ENCODE measurements at regions not wholly inside any gene's neighbourhood (a gene's known extent, or its start where the extent isn't known, plus 50 kb on each side); places are given as distances from the start of the nearest gene placed in this dataset.

DNA sequence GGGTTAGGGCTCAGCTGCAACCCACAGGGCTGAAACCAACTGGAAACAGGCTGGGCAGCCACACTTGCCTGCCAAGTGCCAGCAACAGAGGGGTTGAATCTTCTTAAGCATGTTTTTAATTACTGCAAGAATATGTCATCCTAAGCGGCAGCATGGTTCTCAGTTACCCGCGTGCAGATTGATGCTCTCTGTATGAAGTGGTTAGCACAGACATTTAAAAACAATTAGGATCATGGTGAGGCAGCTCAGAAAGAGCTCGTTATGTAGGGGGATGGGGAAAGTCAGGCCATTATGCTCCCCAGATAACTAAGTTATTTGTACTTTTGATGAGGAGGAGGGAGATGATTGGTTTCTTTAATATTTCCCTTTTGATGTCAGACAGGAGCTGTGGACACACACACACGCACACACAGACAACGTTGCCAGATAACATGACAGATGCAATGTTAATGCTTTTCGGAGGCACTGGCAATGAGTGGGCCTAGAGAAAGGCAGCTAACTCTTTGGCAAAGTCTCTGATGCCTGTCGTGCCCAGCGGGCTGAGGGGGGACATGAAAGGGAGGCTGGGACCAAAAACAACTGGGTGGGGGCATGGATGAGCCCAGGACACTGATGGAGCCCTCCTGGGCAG is 389.7 kb downstream of the NXPE2 start:
- H3K27ac ChIP-seq (ENCODE audit: low read depth, low read length) = no peak overlapping the region
- H3K36me3 ChIP-seq (ENCODE audit: low read length) = no peaks in the 10 kb centered on the region
- H3K27me3 ChIP-seq (ENCODE audit: low read length) = no peaks in the 10 kb centered on the region
- H3F3A ChIP-seq (ENCODE audit: insufficient read depth) = no peaks in the 10 kb centered on the region
- no peak overlapping the region for H2AFZ ChIP-seq (ENCODE audit: low read depth, low read length, severe bottlenecking)
- no peaks in the 10 kb centered on the region for H4K20me1 ChIP-seq (ENCODE audit: low read depth, low read length)
- no peaks in the 10 kb centered on the region for H3K9me2 ChIP-seq (replicated peaks; ENCODE audit: insufficient read depth, low read length)
- no peaks in the 10 kb centered on the region for H3K9me3 ChIP-seq (ENCODE audit: insufficient read depth, low read length)
- H3K9ac ChIP-seq (ENCODE audit: low read length) = no peak overlapping the region
- H3K79me2 ChIP-seq (ENCODE audit: insufficient read depth, low read length) = no peaks in the 10 kb centered on the region
- no peak overlapping the region for H3K4me3 ChIP-seq (ENCODE audit: insufficient read depth, low read length, poor library complexity, severe bottlenecking)
- no peak overlapping the region for H3K4me2 ChIP-seq (ENCODE audit: low read depth, low read length, poor library complexity, severe bottlenecking)
- no peak for TF ChIP-seq EZH2phosphoT487 (conservative IDR thresholded peaks at IDR 0.05; ENCODE audit: low read length)
- TF ChIP-seq, protein P1, sequence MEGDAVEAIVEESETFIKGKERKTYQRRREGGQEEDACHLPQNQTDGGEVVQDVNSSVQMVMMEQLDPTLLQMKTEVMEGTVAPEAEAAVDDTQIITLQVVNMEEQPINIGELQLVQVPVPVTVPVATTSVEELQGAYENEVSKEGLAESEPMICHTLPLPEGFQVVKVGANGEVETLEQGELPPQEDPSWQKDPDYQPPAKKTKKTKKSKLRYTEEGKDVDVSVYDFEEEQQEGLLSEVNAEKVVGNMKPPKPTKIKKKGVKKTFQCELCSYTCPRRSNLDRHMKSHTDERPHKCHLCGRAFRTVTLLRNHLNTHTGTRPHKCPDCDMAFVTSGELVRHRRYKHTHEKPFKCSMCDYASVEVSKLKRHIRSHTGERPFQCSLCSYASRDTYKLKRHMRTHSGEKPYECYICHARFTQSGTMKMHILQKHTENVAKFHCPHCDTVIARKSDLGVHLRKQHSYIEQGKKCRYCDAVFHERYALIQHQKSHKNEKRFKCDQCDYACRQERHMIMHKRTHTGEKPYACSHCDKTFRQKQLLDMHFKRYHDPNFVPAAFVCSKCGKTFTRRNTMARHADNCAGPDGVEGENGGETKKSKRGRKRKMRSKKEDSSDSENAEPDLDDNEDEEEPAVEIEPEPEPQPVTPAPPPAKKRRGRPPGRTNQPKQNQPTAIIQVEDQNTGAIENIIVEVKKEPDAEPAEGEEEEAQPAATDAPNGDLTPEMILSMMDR (IDR thresholded peaks at IDR 0.05; ENCODE audit: insufficient read depth, low read length, poor library complexity, severe bottlenecking) = no peak

- Histone ChIP-seq H3K9me3 (ENCODE audit: insufficient read depth, low read length) (no peaks in the 10 kb centered on the region), H3K9me2 (replicated peaks; ENCODE audit: insufficient read depth, low read length) (no peaks in the 10 kb centered on the region), H3K36me3 (ENCODE audit: low read length) (no peaks in the 10 kb centered on the region), H4K20me1 (ENCODE audit: low read depth, low read length) (no peaks in the 10 kb centered on the region), H3K9ac (ENCODE audit: low read length) (no peak overlapping the region), H3K79me2 (ENCODE audit: insufficient read depth, low read length) (no peaks in the 10 kb centered on the region), H3K27ac (ENCODE audit: low read depth, low read length) (no peak overlapping the region), H3K4me3 (ENCODE audit: insufficient read depth, low read length, poor library complexity, severe bottlenecking) (no peak overlapping the region), H3F3A (ENCODE audit: insufficient read depth) (no peaks in the 10 kb centered on the region), H2AFZ (ENCODE audit: low read depth, low read length, severe bottlenecking) (no peak overlapping the region), H3K27me3 (ENCODE audit: low read length) (no peaks in the 10 kb centered on the region), H3K4me2 (ENCODE audit: low read depth, low read length, poor library complexity, severe bottlenecking) (no peak overlapping the region)
- TF ChIP-seq EZH2phosphoT487 (conservative IDR thresholded peaks at IDR 0.05; ENCODE audit: low read length) = no peak
- TF ChIP-seq, protein P1 (IDR thresholded peaks at IDR 0.05; ENCODE audit: insufficient read depth, low read length, poor library complexity, severe bottlenecking) = no peak
These were observed 391.3 kb downstream of the NXPE2 start for GRCh38 chr11:115069599-115069998.

GRCh38 chr11:115075356-115075755 is 397.0 kb downstream of the NXPE2 start:
- Histone ChIP-seq H2AFZ (ENCODE audit: low read depth, low read length, severe bottlenecking) (no peak overlapping the region), H4K20me1 (ENCODE audit: low read depth, low read length) (no peaks in the 10 kb centered on the region), H3K9ac (ENCODE audit: low read length) (no peak overlapping the region), H3K36me3 (ENCODE audit: low read length) (no peaks in the 10 kb centered on the region), H3K4me3 (ENCODE audit: insufficient read depth, low read length, poor library complexity, severe bottlenecking) (no peak overlapping the region), H3K79me2 (ENCODE audit: insufficient read depth, low read length) (no peaks in the 10 kb centered on the region), H3K27ac (ENCODE audit: low read depth, low read length) (no peak overlapping the region), H3K9me2 (replicated peaks; ENCODE audit: insufficient read depth, low read length) (no peaks in the 10 kb centered on the region), H3K27me3 (ENCODE audit: low read length) (no peaks in the 10 kb centered on the region), H3F3A (ENCODE audit: insufficient read depth) (no peaks in the 10 kb centered on the region), H3K4me2 (ENCODE audit: low read depth, low read length, poor library complexity, severe bottlenecking) (no peak overlapping the region), H3K9me3 (ENCODE audit: insufficient read depth, low read length) (no peaks in the 10 kb centered on the region)
- TF ChIP-seq, protein P1 (IDR thresholded peaks at IDR 0.05; ENCODE audit: insufficient read depth, low read length, poor library complexity, severe bottlenecking) = no peak
- no peak for TF ChIP-seq EZH2phosphoT487 (conservative IDR thresholded peaks at IDR 0.05; ENCODE audit: low read length)

Data from SU-DHL-6 (cell line).